A673 (cell line): ENCODE measurements at regions not wholly inside any gene's neighbourhood (a gene's known extent, or its start where the extent isn't known, plus 50 kb on each side); places are given as distances from the start of the nearest gene placed in this dataset.

ENCODE experiments used
- BruUV-seq: library from RNA; stranded (reverse); fragments of 400-500 nt; replicated peaks from 2 replicates; lab custom pipeline; 2021; lab: Mats Ljungman, UMichigan
- CTCF ChIA-PET: fragments of 300-600 bp; sonication (Branson Sonifier 250); formaldehyde crosslinking; loops from one replicate; lab custom pipeline; 2022; ENCODE audit warnings: antibody characterized with exemption; lab: Charles Lee
- POLR2A ChIA-PET: fragments of 300-600 bp; sonication (Branson Sonifier 250); formaldehyde crosslinking; loops from one replicate; lab custom pipeline; 2022; ENCODE audit warnings: antibody characterized with exemption; ENCODE audit not compliant: low non-redundant PET; lab: Charles Lee
- DNase-seq: peaks from one replicate; pipeline ENCODE4 v3.0.0-alpha.2; 2015; ENCODE audit warnings: low spot score
- H3K27ac ChIP-seq: fragments of 200-600 bp; sonication (generic); 2 replicates; pipeline ENCODE4 v1.5.1; 2016; ENCODE audit warnings: mixed run types, low read depth, mild to moderate bottlenecking, mixed read lengths, antibody characterized with exemption, low read length; ENCODE audit not compliant: poor library complexity, severe bottlenecking
- H3K27me3 ChIP-seq: fragments of 200-600 bp; sonication (generic); replicated peaks from 2 replicates; pipeline ENCODE4 v1.6.1; 2017; ENCODE audit warnings: mixed run types, low read depth, mild to moderate bottlenecking, mixed read lengths, antibody characterized with exemption, low read length; ENCODE audit not compliant: insufficient read depth, poor library complexity
- H3K36me3 ChIP-seq: fragments of 200-600 bp; sonication (generic); 2 replicates; pipeline ENCODE4 v1.6.1; 2016; ENCODE audit warnings: mixed run types, mild to moderate bottlenecking, mixed read lengths, antibody characterized with exemption, low read length; ENCODE audit not compliant: insufficient read depth, poor library complexity, severe bottlenecking
- H3K4me1 ChIP-seq: fragments of 200-600 bp; sonication (generic); 2 replicates; pipeline ENCODE4 v1.6.1; 2017; ENCODE audit warnings: mixed run types, mild to moderate bottlenecking, mixed read lengths, antibody characterized with exemption, low read length; ENCODE audit not compliant: insufficient read depth, poor library complexity, severe bottlenecking
- H3K4me3 ChIP-seq: fragments of 200-600 bp; sonication (generic); 2 replicates; pipeline ENCODE4 v1.5.1; 2016; ENCODE audit warnings: low read depth, mixed run types, mild to moderate bottlenecking, mixed read lengths, low read length; ENCODE audit not compliant: poor library complexity, severe bottlenecking
- H3K9me3 ChIP-seq: fragments of 200-600 bp; sonication (generic); 2 replicates; pipeline ENCODE4 v1.6.1; 2016; ENCODE audit warnings: mixed run types, low read depth, mild to moderate bottlenecking, mixed read lengths, antibody characterized with exemption, low read length; ENCODE audit not compliant: poor library complexity, severe bottlenecking
- CTCF ChIP-seq: fragments of 300-800, 200-600 bp; sonication (generic); conservative IDR thresholded peaks from 2 replicates; pipeline ENCODE4 v1.5.1; 2017; ENCODE audit warnings: low read depth, mild to moderate bottlenecking, antibody characterized with exemption, low read length, moderate library complexity, mixed read lengths
- EZH2 ChIP-seq: fragments of 200-600 bp; sonication (generic); IDR thresholded peaks from 2 replicates; pipeline ENCODE4 v1.6.1; 2017; ENCODE audit warnings: borderline replicate concordance, low read depth, mild to moderate bottlenecking, mixed read lengths, antibody characterized with exemption, low read length; ENCODE audit not compliant: poor library complexity, severe bottlenecking
- intact Hi-C: fragments of 100-400 bp; cut with micrococcal nuclease; formaldehyde crosslinking; loops from one replicate; pipeline ENCODE4 v1.10.0; 2022; ENCODE audit not compliant: unreplicated experiment

GRCh38 chr3:69590111-69590510 is 149.2 kb upstream of the MITF start:
- intact Hi-C loops: no loop called here
- BruUV-seq: no TSS peak
- no peaks in the 10 kb centered on the region for H3K9me3 ChIP-seq
- H3K27me3 ChIP-seq: no peaks in the 10 kb centered on the region
- H3K36me3 ChIP-seq: no peaks in the 10 kb centered on the region
- H3K27ac ChIP-seq: no peak overlapping the region
- TF ChIP-seq CTCF (no peak), EZH2 (no peak)
- DNase-seq: no peak
- ChIA-PET CTCF (no interaction called here), POLR2A (no interaction called here)
- H3K4me3 ChIP-seq: no peak overlapping the region
- H3K4me1 ChIP-seq: no peaks in the 10 kb centered on the region

GRCh38 chr3:69588170-69588569 is 151.1 kb upstream of the MITF start:
- no peak overlapping the region for H3K4me3 ChIP-seq
- BruUV-seq: no TSS peak
- no peaks in the 10 kb centered on the region for H3K27me3 ChIP-seq
- POLR2A ChIA-PET: no interaction called here
- no peak overlapping the region for H3K27ac ChIP-seq
- CTCF ChIA-PET: no interaction called here
- no peak for TF ChIP-seq CTCF
- no peak for TF ChIP-seq EZH2
- H3K9me3 ChIP-seq: no peaks in the 10 kb centered on the region
- DNase-seq: no peak
- H3K36me3 ChIP-seq: no peaks in the 10 kb centered on the region
- no peaks in the 10 kb centered on the region for H3K4me1 ChIP-seq
- intact Hi-C loops: no loop called here

GRCh38 chr3:69585472-69585871 is 153.8 kb upstream of the MITF start:
- Histone ChIP-seq H3K36me3 (no peaks in the 10 kb centered on the region), H3K4me1 (no peaks in the 10 kb centered on the region), H3K4me3 (no peak overlapping the region), H3K9me3 (no peaks in the 10 kb centered on the region), H3K27ac (no peak overlapping the region), H3K27me3 (no peaks in the 10 kb centered on the region)
- no TSS peak for BruUV-seq
- CTCF ChIA-PET: no interaction called here
- intact Hi-C loops: no loop called here
- TF ChIP-seq CTCF: no peak
- TF ChIP-seq EZH2: no peak
- POLR2A ChIA-PET: no interaction called here
- DNase-seq: no peak
